Smooth muscle cell (in vitro differentiated cells): ENCODE measurements at regions not wholly inside any gene's neighbourhood (a gene's known extent, or its start where the extent isn't known, plus 50 kb on each side); places are given as distances from the start of the nearest gene placed in this dataset.

Experiments used
- DNase-seq: peaks from one replicate; lab custom pipeline; 2025; ENCODE audit not compliant: unreplicated experiment; lab: John Stamatoyannopoulos, UW
- H2AFZ ChIP-seq: fragments of 200-600 bp; sonication (generic); 2 replicates; pipeline ENCODE4 v1.6.0; 2016; ENCODE audit warnings: antibody characterized with exemption, low read depth, mild to moderate bottlenecking
- H3F3A ChIP-seq: fragments of 200-600 bp; sonication (generic); 2 replicates; pipeline ENCODE4 v1.6.0; 2017; ENCODE audit warnings: antibody characterized with exemption, low read depth
- H3K27ac ChIP-seq: fragments of 200-600 bp; sonication (generic); 2 replicates; pipeline ENCODE4 v1.5.1; 2016; ENCODE audit warnings: low read depth, mild to moderate bottlenecking
- H3K27me3 ChIP-seq: fragments of 200-600 bp; sonication (generic); 2 replicates; pipeline ENCODE4 v1.6.1; 2016; ENCODE audit warnings: low read depth, mild to moderate bottlenecking
- H3K36me3 ChIP-seq: fragments of 200-600 bp; sonication (generic); 2 replicates; pipeline ENCODE4 v1.5.1; 2016; ENCODE audit warnings: low read depth
- H3K4me1 ChIP-seq: fragments of 200-600 bp; sonication (generic); 2 replicates; pipeline ENCODE4 v1.5.1; 2016; ENCODE audit warnings: low read depth
- H3K4me2 ChIP-seq: fragments of 200-600 bp; sonication (generic); 2 replicates; pipeline ENCODE4 v1.6.0; 2016; ENCODE audit warnings: mild to moderate bottlenecking
- H3K4me3 ChIP-seq: fragments of 200-600 bp; sonication (generic); 2 replicates; pipeline ENCODE4 v1.5.1; 2016; ENCODE audit warnings: mild to moderate bottlenecking
- H3K79me2 ChIP-seq: fragments of 200-600 bp; sonication (generic); 2 replicates; pipeline ENCODE4 v1.6.0; 2016; ENCODE audit warnings: low read depth, mild to moderate bottlenecking
- H3K9ac ChIP-seq: fragments of 200-600 bp; sonication (generic); 2 replicates; pipeline ENCODE4 v1.6.0; 2016; ENCODE audit warnings: low read depth
- H3K9me3 ChIP-seq: fragments of 200-600 bp; sonication (generic); replicated peaks from 2 replicates; pipeline ENCODE4 v1.5.1; 2016; ENCODE audit warnings: low read depth
- H4K20me1 ChIP-seq: fragments of 200-600 bp; sonication (generic); 2 replicates; pipeline ENCODE4 v1.6.0; 2016; ENCODE audit warnings: low read depth
- CTCF ChIP-seq: fragments of 200-600 bp; sonication (generic); IDR thresholded peaks from 2 replicates; pipeline ENCODE4 v1.5.1; 2017; ENCODE audit warnings: borderline replicate concordance, mild to moderate bottlenecking, antibody characterized with exemption; ENCODE audit not compliant: insufficient read depth, poor library complexity, severe bottlenecking
- WGBS: methylation state at CpG from one replicate; pipeline ENCODE4 v1.1.7; 2016; ENCODE audit warnings: low lambda C conversion rate; 5-methylcytosine and 5-hydroxymethylcytosine counted together

- H3K79me2 ChIP-seq: no peaks in the 10 kb centered on the region
- no peak for DNase-seq
- no peak overlapping the region for H2AFZ ChIP-seq
- WGBS: 63% methylated on average over 8 of the region's 8 CpGs
- no peak overlapping the region for H3K4me2 ChIP-seq
- no peaks in the 10 kb centered on the region for H4K20me1 ChIP-seq
- no peak overlapping the region for H3K4me3 ChIP-seq
- no peaks in the 10 kb centered on the region for H3K9me3 ChIP-seq
- H3F3A ChIP-seq: no peaks in the 10 kb centered on the region
- no peaks in the 10 kb centered on the region for H3K27me3 ChIP-seq
- H3K36me3 ChIP-seq: no peaks in the 10 kb centered on the region
- H3K4me1 ChIP-seq: peaks cover 15% of the 10 kb centered on the region
- no peak overlapping the region for H3K9ac ChIP-seq
- no peak overlapping the region for H3K27ac ChIP-seq
- no peak for TF ChIP-seq CTCF
These were observed 389.7 kb downstream of the AACS start for GRCh38 chr12:125454786-125455480.

DNA sequence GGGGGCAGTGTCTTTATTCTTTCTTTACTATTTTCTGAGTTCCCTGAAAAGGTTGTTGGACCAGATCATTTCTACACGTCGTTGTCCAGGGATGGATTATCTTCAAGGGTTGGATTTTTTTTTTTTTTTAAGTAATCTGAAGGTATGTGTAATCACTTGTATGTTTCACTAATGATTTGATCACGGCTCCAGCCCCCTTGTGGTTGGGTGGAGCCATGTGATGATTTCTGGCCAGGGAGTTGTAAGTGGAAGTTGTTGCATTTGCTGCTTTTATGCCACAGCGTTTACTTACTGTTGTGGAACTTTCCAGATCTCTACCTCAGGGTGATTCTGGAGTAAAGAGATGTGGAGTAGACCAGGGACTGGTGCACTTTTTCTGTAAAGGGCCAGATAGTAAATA lies 390.3 kb downstream of the AACS start:
- Histone ChIP-seq H3K4me3 (no peak overlapping the region), H4K20me1 (no peaks in the 10 kb centered on the region), H3K4me2 (no peak overlapping the region), H3K27ac (no peak overlapping the region), H3K4me1 (peaks cover 15% of the 10 kb centered on the region), H3K9ac (no peak overlapping the region), H3K36me3 (no peaks in the 10 kb centered on the region), H3K79me2 (no peaks in the 10 kb centered on the region), H2AFZ (no peak overlapping the region), H3K27me3 (no peaks in the 10 kb centered on the region), H3F3A (no peaks in the 10 kb centered on the region), H3K9me3 (no peaks in the 10 kb centered on the region)
- TF ChIP-seq CTCF: no peak
- 74% methylated on average over 4 of the region's 4 CpGs for WGBS
- DNase-seq: no peak

GRCh38 chr12:125458552-125459268 lies 393.5 kb downstream of the AACS start:
- no peak for DNase-seq
- Histone ChIP-seq H3K4me3 (no peak overlapping the region), H3F3A (no peaks in the 10 kb centered on the region), H3K27ac (no peak overlapping the region), H3K79me2 (no peaks in the 10 kb centered on the region), H3K27me3 (no peaks in the 10 kb centered on the region), H3K36me3 (no peaks in the 10 kb centered on the region), H4K20me1 (no peaks in the 10 kb centered on the region), H3K9me3 (no peaks in the 10 kb centered on the region), H3K4me2 (no peak overlapping the region), H3K4me1 (peaks cover 15% of the 10 kb centered on the region), H3K9ac (no peak overlapping the region), H2AFZ (no peak overlapping the region)
- 87% methylated on average over 11 of the region's 11 CpGs for WGBS
- no peak for TF ChIP-seq CTCF
